ENCODE measurements at regions not wholly inside any gene's neighbourhood (a gene's known extent, or its start where the extent isn't known, plus 50 kb on each side); places are given as distances from the start of the nearest gene placed in this dataset.

DNA sequence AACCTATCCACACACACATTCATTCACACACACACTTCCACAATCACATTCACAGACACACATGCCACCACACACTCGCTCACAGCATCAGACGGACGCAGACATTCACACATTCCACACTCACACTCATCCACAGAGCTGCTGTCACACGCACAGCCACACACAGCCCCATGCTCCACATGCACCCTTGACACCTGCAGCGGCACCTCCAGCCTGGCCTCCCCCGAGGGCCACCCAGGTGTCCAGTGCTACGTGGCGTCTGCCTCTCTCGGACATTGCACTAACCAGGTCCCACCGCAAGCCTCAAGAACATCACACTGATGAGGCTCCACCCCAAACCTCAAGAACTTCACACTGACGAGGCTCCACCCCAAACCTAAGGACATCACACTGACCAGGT, 155.2 kb downstream of the RBFOX3 start:
- Histone ChIP-seq H3K4me1 (ENCODE audit: insufficient read depth, low read length) (no peaks in the 10 kb centered on the region), H2AFZ (ENCODE audit: low read length) (no peak overlapping the region), H3K9me3 (ENCODE audit: control insufficient read depth, low read depth, low read length) (no peaks in the 10 kb centered on the region), H2BK5ac (ENCODE audit: insufficient read length, low read length) (no peak overlapping the region), H3K14ac (ENCODE audit: insufficient read depth, low read length) (no peak overlapping the region), H3K23me2 (ENCODE audit: insufficient read length, low read depth, low read length, poor library complexity, severe bottlenecking) (no peaks in the 10 kb centered on the region), H3T11ph (ENCODE audit: low read length) (no peak overlapping the region), H3K18ac (ENCODE audit: insufficient read length, low read depth, low read length) (no peak overlapping the region), H2AK5ac (ENCODE audit: insufficient read length, low read length) (no peak overlapping the region), H3K79me1 (ENCODE audit: insufficient read depth, low read depth, low read length, poor library complexity, severe bottlenecking) (no peaks in the 10 kb centered on the region), H3K4me2 (ENCODE audit: insufficient read depth, insufficient read length, low read length) (no peak overlapping the region), H3K27ac (ENCODE audit: insufficient read length, low read depth, low read length) (no peak overlapping the region), H3K23ac (ENCODE audit: insufficient read length, low read depth, low read length) (no peak overlapping the region), H3K27me3 (ENCODE audit: insufficient read depth, low read length) (no peaks in the 10 kb centered on the region), H4K8ac (replicated peaks; ENCODE audit: insufficient read length, low read depth, low read length) (no peak overlapping the region), H3K9ac (ENCODE audit: extremely low read depth, insufficient read length, low read length) (no peak overlapping the region), H2BK12ac (ENCODE audit: insufficient read length, low read depth, low read length) (no peak overlapping the region), H2BK20ac (ENCODE audit: low read depth, low read length, poor library complexity, severe bottlenecking) (no peak overlapping the region), H4K91ac (ENCODE audit: insufficient read length, low read depth, low read length) (no peak overlapping the region), H4K20me1 (ENCODE audit: control insufficient read depth, insufficient read depth, insufficient read length) (no peaks in the 10 kb centered on the region), H2BK120ac (ENCODE audit: low read depth, low read length, poor library complexity, severe bottlenecking) (no peak overlapping the region), H3K79me2 (ENCODE audit: insufficient read depth, low read length) (no peaks in the 10 kb centered on the region), H3K4ac (ENCODE audit: low read depth, low read length) (no peak overlapping the region), H3K56ac (ENCODE audit: insufficient read length, low read depth, low read length) (no peak overlapping the region), H4K5ac (ENCODE audit: insufficient read length, low read depth, low read length) (no peak overlapping the region), H2BK15ac (ENCODE audit: low read depth, low read length) (no peak overlapping the region)
- Mint-ChIP-seq H3K27ac (no peak overlapping the region), H3K4me3 (no peak overlapping the region), H3K4me1 (no peaks in the 10 kb centered on the region), H3K36me3 (ENCODE audit: insufficient read depth in 1 of 3, low read depth in 3 of 3) (no peaks in the 10 kb centered on the region), H3K9me3 (no peaks in the 10 kb centered on the region), H3K27me3 (ENCODE audit: low read depth) (peaks cover 13% of the 10 kb centered on the region)
- WGBS (ENCODE audit: extremely low coverage, insufficient read length, low lambda C conversion rate) = 100% methylated on average over 2 of the region's 11 CpGs
- no peak for DNase-seq
- TF ChIP-seq, protein P1, sequence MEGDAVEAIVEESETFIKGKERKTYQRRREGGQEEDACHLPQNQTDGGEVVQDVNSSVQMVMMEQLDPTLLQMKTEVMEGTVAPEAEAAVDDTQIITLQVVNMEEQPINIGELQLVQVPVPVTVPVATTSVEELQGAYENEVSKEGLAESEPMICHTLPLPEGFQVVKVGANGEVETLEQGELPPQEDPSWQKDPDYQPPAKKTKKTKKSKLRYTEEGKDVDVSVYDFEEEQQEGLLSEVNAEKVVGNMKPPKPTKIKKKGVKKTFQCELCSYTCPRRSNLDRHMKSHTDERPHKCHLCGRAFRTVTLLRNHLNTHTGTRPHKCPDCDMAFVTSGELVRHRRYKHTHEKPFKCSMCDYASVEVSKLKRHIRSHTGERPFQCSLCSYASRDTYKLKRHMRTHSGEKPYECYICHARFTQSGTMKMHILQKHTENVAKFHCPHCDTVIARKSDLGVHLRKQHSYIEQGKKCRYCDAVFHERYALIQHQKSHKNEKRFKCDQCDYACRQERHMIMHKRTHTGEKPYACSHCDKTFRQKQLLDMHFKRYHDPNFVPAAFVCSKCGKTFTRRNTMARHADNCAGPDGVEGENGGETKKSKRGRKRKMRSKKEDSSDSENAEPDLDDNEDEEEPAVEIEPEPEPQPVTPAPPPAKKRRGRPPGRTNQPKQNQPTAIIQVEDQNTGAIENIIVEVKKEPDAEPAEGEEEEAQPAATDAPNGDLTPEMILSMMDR (conservative IDR thresholded peaks at IDR 0.05) = no peak

Data from H9 (cell line).